GM18505 (cell line): ENCODE measurements at regions not wholly inside any gene's neighbourhood (a gene's known extent, or its start where the extent isn't known, plus 50 kb on each side); places are given as distances from the start of the nearest gene placed in this dataset.

Experiments used
- ATAC-seq: cut with Tn5 transposase; IDR thresholded peaks from one replicate; pipeline ENCODE4 v1.9.1; 2021; ENCODE audit not compliant: unreplicated experiment
- POLR2A ChIP-seq: IDR thresholded peaks from 4 replicates; pipeline ENCODE4 v1.6.1; 2011; ENCODE audit warnings: borderline replicate concordance; ENCODE audit not compliant: insufficient read depth, insufficient read length; ENCODE audit errors: extremely low read depth

DNA sequence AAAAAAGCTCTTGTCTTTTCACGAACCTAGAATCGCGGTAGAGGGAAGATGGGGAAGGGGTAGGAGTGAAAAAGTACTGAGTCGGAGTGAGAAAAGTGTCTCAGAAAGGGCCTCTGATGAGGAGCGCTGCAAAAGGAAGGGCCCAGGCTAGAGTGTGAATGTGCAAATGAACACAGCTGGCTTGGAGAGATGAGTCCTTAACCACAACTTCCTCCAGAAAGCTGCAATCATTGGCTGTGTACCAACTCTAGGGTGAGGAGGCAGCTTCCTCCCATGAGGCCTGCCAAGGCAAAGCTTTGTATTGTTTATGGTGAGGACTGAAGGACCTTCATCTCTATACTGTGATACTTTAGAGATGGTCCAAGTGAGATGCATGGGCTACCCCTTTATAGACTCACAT is 566.9 kb upstream of the ANO5 start:
- ATAC-seq = no peak

GRCh38 chr11:21628641-21629040 is 564.2 kb upstream of the ANO5 start:
- no peak for ATAC-seq
- TF ChIP-seq POLR2A = no peak

More for the DNA sequence above, 566.9 kb upstream of the ANO5 start:
- TF ChIP-seq POLR2A = no peak

DNA sequence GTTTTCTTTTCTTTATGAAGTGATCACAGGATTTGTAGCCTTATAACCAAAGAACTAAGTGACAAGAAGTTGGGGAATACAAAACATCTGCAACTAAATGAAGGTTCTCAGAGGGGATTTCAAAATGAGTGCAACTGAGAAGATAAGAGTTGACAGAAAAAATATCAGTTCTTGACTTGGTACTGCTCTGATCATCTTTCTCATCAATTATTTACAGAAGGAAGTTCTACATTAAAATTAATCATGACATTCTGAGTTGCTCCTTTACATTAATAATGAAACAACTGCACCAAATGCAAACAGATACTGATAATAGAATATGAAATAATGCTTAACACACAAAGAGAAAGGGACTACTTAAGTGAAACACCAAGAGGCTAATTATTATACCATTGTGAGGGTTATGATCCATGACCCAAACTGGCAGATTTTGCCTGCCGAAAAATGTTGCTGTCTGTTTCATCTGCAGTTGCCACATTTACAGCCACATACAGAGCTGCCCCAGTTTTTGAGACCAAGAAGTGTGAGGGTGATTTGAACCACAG is 561.9 kb upstream of the ANO5 start:
- ATAC-seq = no peak
- no peak for TF ChIP-seq POLR2A

DNA sequence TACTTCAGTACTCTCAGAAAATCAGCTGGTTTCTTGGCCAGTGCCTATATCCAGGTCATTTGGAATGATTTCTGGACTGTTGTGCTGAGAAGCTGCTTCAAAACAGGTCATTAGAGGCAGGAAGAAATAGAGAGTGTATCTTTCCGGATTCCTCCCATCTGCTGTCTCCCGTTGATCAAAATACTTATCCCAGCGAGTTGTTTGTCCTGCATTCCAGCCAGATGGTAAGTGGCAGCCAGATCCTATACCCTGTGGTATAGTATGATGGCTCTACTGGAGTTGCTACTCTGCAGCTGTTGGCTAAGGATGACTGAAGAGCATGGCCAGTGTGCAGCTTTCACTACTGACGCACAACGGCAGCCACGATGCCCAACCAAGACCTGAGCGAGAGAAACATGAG is 560.9 kb upstream of the ANO5 start:
- no peak for ATAC-seq
- no peak for TF ChIP-seq POLR2A

- no peak for TF ChIP-seq POLR2A
- ATAC-seq = no peak
Measured at GRCh38 chr11:21634491-21634890, 558.4 kb upstream of the ANO5 start.

DNA sequence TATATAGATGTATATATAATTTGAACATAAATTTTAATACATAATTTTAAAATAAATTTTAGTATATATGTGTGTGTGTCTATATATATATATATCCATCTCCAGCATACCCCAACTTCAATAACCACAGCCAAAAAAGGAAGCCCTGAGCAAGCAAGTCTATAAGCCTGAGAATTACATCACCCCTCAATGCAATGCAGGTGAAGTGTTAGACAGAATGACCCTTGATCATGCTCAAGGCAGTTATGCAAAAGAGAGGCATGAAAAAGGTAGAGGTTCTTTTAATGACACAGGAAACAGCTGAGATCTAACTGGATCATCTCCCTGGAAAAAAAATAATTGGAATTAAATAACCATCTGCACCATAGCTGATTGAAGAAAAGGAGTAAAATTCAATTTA is 557.9 kb upstream of the ANO5 start:
- no peak for ATAC-seq
- TF ChIP-seq POLR2A = no peak

- TF ChIP-seq POLR2A = no peak
- ATAC-seq = no peak
Measured at GRCh38 chr11:21635394-21636145, 557.3 kb upstream of the ANO5 start.

DNA sequence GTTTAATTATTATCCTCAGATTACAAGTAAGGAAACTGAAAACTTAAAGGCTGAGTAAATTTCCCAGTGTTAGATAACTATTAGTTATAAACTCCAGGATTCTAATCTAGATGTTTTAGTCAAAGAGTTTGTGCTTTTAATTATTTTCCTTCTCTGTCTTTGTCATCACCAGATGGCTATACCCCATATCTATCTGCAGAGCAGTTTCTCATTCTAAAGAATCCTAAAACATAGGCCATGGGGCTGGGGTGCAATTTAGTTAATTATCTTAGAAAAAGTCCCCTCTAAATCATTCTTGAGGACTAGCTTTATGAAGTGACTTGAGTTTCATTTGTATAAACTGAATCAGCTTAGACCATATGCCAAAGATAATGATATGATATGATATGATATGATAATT is 556.3 kb upstream of the ANO5 start:
- TF ChIP-seq POLR2A = no peak
- no peak for ATAC-seq

DNA sequence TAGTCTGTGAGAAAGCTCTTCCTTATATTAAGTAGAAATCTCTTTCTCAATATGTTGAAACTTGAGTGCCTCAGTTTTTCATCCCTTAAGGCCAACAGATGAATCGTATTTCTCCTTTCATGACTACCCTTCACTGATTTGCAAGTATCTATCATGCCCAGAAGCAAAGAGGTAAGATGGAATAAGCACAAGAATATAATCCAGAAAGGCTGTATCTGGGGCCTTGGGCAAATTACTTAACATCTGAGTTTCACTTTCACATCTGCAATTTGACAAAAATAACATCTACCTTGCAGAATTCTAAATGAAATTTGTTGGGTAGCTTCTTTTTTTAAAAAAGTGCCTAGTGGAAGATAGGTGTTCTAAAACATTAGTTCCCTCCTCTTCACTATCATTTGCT is 552.4 kb upstream of the ANO5 start:
- no peak for TF ChIP-seq POLR2A
- ATAC-seq = peak; percentile 59

DNA sequence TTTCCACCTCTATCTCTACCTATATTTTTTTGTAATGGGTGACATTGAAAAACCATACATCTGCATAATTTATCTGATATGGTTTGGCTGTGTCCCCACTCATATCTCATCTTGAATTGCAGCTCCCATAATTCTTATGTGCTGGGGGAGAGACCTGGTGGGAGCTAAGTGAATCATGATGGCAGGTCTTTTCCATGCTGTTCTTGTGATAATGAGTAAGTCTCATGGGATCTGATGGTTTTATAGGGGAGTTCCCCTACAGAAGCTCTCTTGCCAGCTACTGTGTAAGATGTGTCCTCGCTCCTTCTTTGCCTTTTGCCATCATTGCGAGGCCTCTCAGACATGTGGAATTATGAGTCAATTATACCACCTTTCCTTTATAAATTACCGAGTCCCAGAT is 551.0 kb upstream of the ANO5 start:
- ATAC-seq = no peak
- no peak for TF ChIP-seq POLR2A

- no peak for TF ChIP-seq POLR2A
- ATAC-seq = no peak
Measured at GRCh38 chr11:21646351-21646750, 546.5 kb upstream of the ANO5 start.

DNA sequence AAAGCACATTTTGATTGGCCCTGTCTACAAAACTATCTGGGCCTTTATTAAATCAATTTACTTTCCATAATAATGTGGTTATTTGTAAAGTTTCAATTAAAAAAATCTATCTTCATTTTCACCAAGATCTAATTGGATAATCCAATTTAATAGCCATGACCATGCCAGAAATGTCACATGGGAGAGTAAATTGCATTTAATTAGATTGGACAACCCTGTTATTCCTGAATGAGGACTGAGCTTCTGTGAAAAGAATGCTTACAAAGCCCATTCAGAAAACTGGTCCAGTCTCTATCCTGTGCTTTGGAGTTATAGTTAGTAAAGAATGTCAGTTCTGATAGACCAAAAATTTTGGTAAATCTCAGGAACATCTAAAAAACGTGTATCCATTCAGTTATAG is 541.9 kb upstream of the ANO5 start:
- no peak for ATAC-seq
- TF ChIP-seq POLR2A = no peak

DNA sequence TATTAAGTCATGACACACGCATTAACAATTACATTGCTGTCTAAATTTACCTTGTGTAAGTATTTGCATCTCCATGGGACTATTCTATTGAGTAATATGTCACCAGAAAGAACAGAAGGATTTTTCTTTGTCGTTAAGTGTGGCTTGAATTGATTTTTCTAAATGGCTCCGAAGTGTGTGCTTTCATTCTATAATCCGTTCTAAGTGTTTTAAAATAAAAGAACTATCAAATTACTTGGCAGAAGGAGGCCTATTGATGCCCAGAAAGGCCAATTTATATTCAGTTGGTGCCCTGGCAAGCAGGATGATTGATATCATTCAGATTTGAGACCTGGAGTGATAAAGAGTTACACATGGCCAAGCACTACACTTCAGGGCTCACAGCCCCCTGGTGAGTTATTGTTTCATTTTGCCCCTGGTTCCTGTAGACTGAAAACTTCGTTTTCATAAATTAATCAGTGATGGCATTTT is 538.9 kb upstream of the ANO5 start:
- TF ChIP-seq POLR2A = no peak
- ATAC-seq = no peak

DNA sequence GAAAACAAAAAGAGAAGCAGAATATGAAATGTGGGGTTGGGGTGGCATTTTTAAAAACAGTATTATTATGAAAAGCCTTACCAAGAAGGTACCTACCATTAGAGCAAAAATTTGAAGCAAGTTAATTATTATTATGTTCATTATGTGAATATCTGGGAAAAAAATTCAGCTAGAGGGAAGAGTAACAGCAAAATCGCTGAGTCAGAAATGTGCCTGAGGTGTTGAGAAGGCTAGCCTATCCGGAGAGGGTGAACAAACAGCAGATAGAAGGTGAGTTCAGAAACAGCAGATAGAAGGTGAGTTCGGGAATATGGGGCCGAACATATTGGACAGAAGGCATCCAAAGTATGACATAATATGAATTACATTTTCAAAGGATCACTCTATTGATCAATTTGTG is 536.8 kb upstream of the ANO5 start:
- no peak for ATAC-seq
- TF ChIP-seq POLR2A = no peak
